PC-9 (cell line): ENCODE measurements at regions not wholly inside any gene's neighbourhood (a gene's known extent, or its start where the extent isn't known, plus 50 kb on each side); places are given as distances from the start of the nearest gene placed in this dataset.

Source experiments
- BruUV-seq: library from RNA; stranded (reverse); fragments of 400-500 nt; replicated peaks from 2 replicates; lab custom pipeline; 2021; lab: Mats Ljungman, UMichigan
- CTCF ChIA-PET: fragments of 300-600 bp; sonication (Branson Sonifier 250); formaldehyde crosslinking; loops from one replicate; lab custom pipeline; 2022; ENCODE audit warnings: antibody characterized with exemption; lab: Charles Lee
- POLR2A ChIA-PET: fragments of 300-600 bp; sonication (Branson Sonifier 250); formaldehyde crosslinking; loops from one replicate; lab custom pipeline; 2022; ENCODE audit warnings: antibody characterized with exemption; ENCODE audit not compliant: unreplicated experiment; lab: Charles Lee
- DNase-seq, 2 experiments: peaks; one replicate each; pipeline versions ENCODE4 v3.0.0 to v3.0.0-alpha.2; 2015 to 2022; ENCODE audit warnings: mixed read lengths in 1 of 2
- H2AFZ ChIP-seq: fragments of 200-600 bp; sonication (generic); 2 replicates; pipeline ENCODE4 v1.8.1; 2017; ENCODE audit warnings: antibody characterized with exemption
- H3F3A ChIP-seq: fragments of 200-600 bp; sonication (generic); 2 replicates; pipeline ENCODE4 v1.8.1; 2017; ENCODE audit warnings: antibody characterized with exemption, mild to moderate bottlenecking, low read depth; ENCODE audit not compliant: insufficient read depth
- H3K27ac ChIP-seq: fragments of 200-600 bp; sonication (generic); 2 replicates; pipeline ENCODE4 v1.6.1; 2016; ENCODE audit warnings: mixed run types
- H3K27me3 ChIP-seq: fragments of 200-600 bp; sonication (generic); 2 replicates; pipeline ENCODE4 v1.6.1; 2016; ENCODE audit warnings: low read depth, mixed run types; ENCODE audit not compliant: insufficient read depth
- H3K36me3 ChIP-seq: fragments of 200-600 bp; sonication (generic); 2 replicates; pipeline ENCODE4 v1.6.1; 2016; ENCODE audit warnings: low read depth, mixed run types
- H3K4me1 ChIP-seq: fragments of 200-600 bp; sonication (generic); replicated peaks from 2 replicates; pipeline ENCODE4 v1.6.1; 2016; ENCODE audit warnings: mixed run types; ENCODE audit not compliant: insufficient read depth
- H3K4me2 ChIP-seq: fragments of 200-600 bp; sonication (generic); 2 replicates; pipeline ENCODE4 v1.6.1; 2017; ENCODE audit warnings: mixed run types
- H3K4me3 ChIP-seq: fragments of 200-600 bp; sonication (generic); 2 replicates; pipeline ENCODE4 v1.6.1; 2016; ENCODE audit warnings: mixed run types
- H3K79me2 ChIP-seq: fragments of 200-600 bp; sonication (generic); 2 replicates; pipeline ENCODE4 v1.6.1; 2017; ENCODE audit warnings: low read depth, mixed run types
- H3K9me2 ChIP-seq: fragments of 200-600 bp; sonication (generic); 2 replicates; pipeline ENCODE4 v1.8.1; 2017; ENCODE audit warnings: mild to moderate bottlenecking; ENCODE audit not compliant: insufficient read depth
- H3K9me3 ChIP-seq: fragments of 200-600 bp; sonication (generic); 2 replicates; pipeline ENCODE4 v1.8.1; 2016; ENCODE audit warnings: low read depth; ENCODE audit not compliant: insufficient read depth
- H4K20me1 ChIP-seq: fragments of 200-600 bp; sonication (generic); 2 replicates; pipeline ENCODE4 v1.8.1; 2017; ENCODE audit not compliant: insufficient read depth
- EZH2 ChIP-seq: fragments of 200-600 bp; sonication (generic); IDR thresholded peaks from 2 replicates; pipeline ENCODE4 v1.8.0; 2017; ENCODE audit warnings: antibody characterized with exemption, low read depth
- intact Hi-C: fragments of 100-400 bp; cut with micrococcal nuclease; formaldehyde crosslinking; loops from one replicate; pipeline ENCODE4 v1.10.0; 2022; ENCODE audit not compliant: unreplicated experiment
- TF ChIP-seq, protein P1 (sequence below): fragments of 200-600 bp; sonication (generic); conservative IDR thresholded peaks from 2 replicates; pipeline ENCODE4 v1.6.1; 2017; ENCODE audit warnings: mixed run types, antibody characterized with exemption, mild to moderate bottlenecking, moderate library complexity

DNA sequence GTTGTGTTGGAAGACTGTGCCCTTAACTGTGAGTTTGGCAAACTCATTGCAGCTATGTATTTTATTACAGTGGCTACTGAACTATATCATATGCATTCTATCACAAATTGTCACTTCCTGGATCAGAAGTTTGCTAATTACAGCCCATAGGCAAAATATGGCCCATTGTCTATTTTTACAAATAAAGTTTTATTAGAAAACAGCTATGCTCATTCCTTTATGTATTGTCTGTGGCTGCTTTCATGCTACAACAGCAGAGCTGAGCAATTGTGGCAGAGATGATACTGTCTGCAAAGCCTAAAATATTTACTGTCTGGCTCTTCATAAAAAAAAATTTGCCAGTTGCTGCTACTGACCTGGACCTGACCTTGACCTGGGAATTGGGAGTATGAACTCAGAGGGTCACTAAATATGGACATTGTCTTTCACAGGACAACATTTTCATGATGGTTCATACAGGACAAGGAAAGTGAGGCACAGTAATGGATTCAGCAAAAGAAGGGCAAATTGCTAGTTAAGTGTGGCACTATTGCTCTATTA, 316.9 kb downstream of the ZNF621 start:
- H3K79me2 ChIP-seq, result no peaks in the 10 kb centered on the region
- no peaks in the 10 kb centered on the region for H3K27me3 ChIP-seq
- BruUV-seq, result no TSS peak
- H4K20me1 ChIP-seq, result no peaks in the 10 kb centered on the region
- H3K9me2 ChIP-seq, result no peaks in the 10 kb centered on the region
- no peak for DNase-seq
- no peak overlapping the region for H2AFZ ChIP-seq
- no peak overlapping the region for H3K4me2 ChIP-seq
- peaks cover 12% of the 10 kb centered on the region; the same call in 1 of the 2 replicates for H3F3A ChIP-seq
- H3K36me3 ChIP-seq, result no peaks in the 10 kb centered on the region
- intact Hi-C loops, result loop anchor here (10.0 kb wide), 1 partner anchor 257 kb away; no protein-coding TSS in a partner anchor
- peaks cover 15% of the 10 kb centered on the region for H3K4me1 ChIP-seq
- no peak overlapping the region for H3K4me3 ChIP-seq
- POLR2A ChIA-PET, result no interaction called here
- CTCF ChIA-PET, result no interaction called here
- no peak overlapping the region for H3K27ac ChIP-seq
- no peaks in the 10 kb centered on the region for H3K9me3 ChIP-seq
- TF ChIP-seq EZH2, result no peak
- TF ChIP-seq, protein P1, sequence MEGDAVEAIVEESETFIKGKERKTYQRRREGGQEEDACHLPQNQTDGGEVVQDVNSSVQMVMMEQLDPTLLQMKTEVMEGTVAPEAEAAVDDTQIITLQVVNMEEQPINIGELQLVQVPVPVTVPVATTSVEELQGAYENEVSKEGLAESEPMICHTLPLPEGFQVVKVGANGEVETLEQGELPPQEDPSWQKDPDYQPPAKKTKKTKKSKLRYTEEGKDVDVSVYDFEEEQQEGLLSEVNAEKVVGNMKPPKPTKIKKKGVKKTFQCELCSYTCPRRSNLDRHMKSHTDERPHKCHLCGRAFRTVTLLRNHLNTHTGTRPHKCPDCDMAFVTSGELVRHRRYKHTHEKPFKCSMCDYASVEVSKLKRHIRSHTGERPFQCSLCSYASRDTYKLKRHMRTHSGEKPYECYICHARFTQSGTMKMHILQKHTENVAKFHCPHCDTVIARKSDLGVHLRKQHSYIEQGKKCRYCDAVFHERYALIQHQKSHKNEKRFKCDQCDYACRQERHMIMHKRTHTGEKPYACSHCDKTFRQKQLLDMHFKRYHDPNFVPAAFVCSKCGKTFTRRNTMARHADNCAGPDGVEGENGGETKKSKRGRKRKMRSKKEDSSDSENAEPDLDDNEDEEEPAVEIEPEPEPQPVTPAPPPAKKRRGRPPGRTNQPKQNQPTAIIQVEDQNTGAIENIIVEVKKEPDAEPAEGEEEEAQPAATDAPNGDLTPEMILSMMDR, result no peak

DNA sequence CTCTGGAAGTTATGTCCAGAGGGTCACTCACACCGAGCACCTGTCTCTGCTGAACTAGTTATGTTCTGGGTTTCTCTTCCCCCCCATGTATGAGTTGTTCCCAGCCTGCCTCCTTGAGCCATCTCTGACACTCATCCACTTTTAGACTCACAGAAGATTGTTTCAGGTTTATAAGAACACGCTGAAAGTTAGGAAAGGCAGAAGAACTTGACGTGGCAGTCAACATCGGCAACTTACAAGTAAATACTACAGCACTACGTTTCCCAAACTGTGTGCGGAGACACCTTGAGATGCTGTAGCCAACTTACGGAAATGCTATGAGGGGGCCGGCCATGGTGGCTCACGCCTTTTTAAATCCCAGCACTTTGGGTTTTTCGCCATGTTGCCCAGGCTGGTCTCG, 318.0 kb downstream of the ZNF621 start:
- BruUV-seq, result no TSS peak
- DNase-seq, result no peak

DNA sequence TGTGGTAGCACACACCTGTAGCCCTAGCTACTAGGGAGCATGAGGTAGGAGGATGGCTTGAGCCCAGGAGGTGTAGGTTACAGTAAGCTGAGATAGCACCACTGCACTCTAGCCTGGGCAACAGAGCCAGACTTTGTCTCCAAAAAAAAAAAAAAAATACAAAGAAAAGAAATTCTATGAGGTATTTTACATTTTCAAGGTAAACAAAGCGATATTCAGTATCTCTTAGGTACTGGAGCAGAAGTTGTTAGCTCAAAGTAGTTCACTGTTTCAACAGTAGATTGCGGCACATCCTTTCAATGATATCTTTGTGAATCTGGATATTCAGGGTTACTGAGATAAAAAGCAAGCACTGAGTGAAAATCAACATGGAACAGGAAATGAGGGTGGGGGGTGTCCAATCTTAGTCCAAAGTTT, 318.5 kb downstream of the ZNF621 start:
- TF ChIP-seq, protein P1, result no peak
- TF ChIP-seq EZH2, result no peak
- ChIA-PET CTCF (interaction anchor here (0.7 kb wide), 1 partner anchor 368 kb away, joined by 3 read pairs; no protein-coding TSS in a partner anchor), POLR2A (interaction anchor here (0.5 kb wide), 1 partner anchor 1513 kb away, joined by 4 read pairs; no protein-coding TSS in a partner anchor)
- Histone ChIP-seq H3K27me3 (no peaks in the 10 kb centered on the region), H3K4me3 (no peak overlapping the region), H3K4me1 (peaks cover 15% of the 10 kb centered on the region), H2AFZ (no peak overlapping the region), H3K79me2 (no peaks in the 10 kb centered on the region), H3K4me2 (no peak overlapping the region), H3K36me3 (no peaks in the 10 kb centered on the region), H3K9me3 (no peaks in the 10 kb centered on the region), H3K27ac (no peak overlapping the region), H3K9me2 (no peaks in the 10 kb centered on the region), H3F3A (peaks cover 12% of the 10 kb centered on the region; the same call in 1 of the 2 replicates), H4K20me1 (no peaks in the 10 kb centered on the region)
- DNase-seq, result no peak
- intact Hi-C loops, result loop anchor here (10.0 kb wide), 1 partner anchor 258 kb away; no protein-coding TSS in a partner anchor
- BruUV-seq, result no TSS peak

More for the DNA sequence above, 318.0 kb downstream of the ZNF621 start:
- Histone ChIP-seq H3K4me3 (no peak overlapping the region), H3K79me2 (no peaks in the 10 kb centered on the region), H3K27ac (no peak overlapping the region), H4K20me1 (no peaks in the 10 kb centered on the region), H3K9me2 (no peaks in the 10 kb centered on the region), H3K36me3 (no peaks in the 10 kb centered on the region), H3K9me3 (no peaks in the 10 kb centered on the region), H3K4me1 (peaks cover 15% of the 10 kb centered on the region), H2AFZ (no peak overlapping the region), H3K4me2 (no peak overlapping the region), H3K27me3 (no peaks in the 10 kb centered on the region), H3F3A (peaks cover 12% of the 10 kb centered on the region; the same call in 1 of the 2 replicates)
- TF ChIP-seq, protein P1, result no peak
- no peak for TF ChIP-seq EZH2
- intact Hi-C loops, result loop anchor here (10.0 kb wide), 1 partner anchor 258 kb away; no protein-coding TSS in a partner anchor
- ChIA-PET POLR2A (interaction anchor here (0.5 kb wide), 1 partner anchor 1513 kb away, joined by 4 read pairs; no protein-coding TSS in a partner anchor), CTCF (interaction anchor here (0.7 kb wide), 1 partner anchor 368 kb away, joined by 3 read pairs; no protein-coding TSS in a partner anchor)
